Nephron (organoid): ENCODE measurements at regions not wholly inside any gene's neighbourhood (a gene's known extent, or its start where the extent isn't known, plus 50 kb on each side); places are given as distances from the start of the nearest gene placed in this dataset.

Experiments
- H3K27ac Mint-ChIP-seq, 3 experiments: 2 replicates each; pipeline ENCODE4 v1.8.0; 2020; ENCODE audit warnings: mixed read lengths in 3 of 3, mild to moderate bottlenecking in 2 of 3, moderate library complexity in 1 of 3
- H3K27me3 Mint-ChIP-seq: 2 replicates; pipeline ENCODE4 v1.8.0; 2021; ENCODE audit warnings: low read depth, mild to moderate bottlenecking, moderate library complexity, mixed read lengths
- H3K36me3 Mint-ChIP-seq: 2 replicates; pipeline ENCODE4 v1.8.0; 2020; ENCODE audit warnings: low read depth, mixed read lengths
- H3K4me1 Mint-ChIP-seq: 2 replicates; pipeline ENCODE4 v1.8.0; 2020; ENCODE audit warnings: mixed read lengths
- H3K4me3 Mint-ChIP-seq, 3 experiments: 2 replicates each; pipeline ENCODE4 v1.8.0; 2020; ENCODE audit warnings: mild to moderate bottlenecking in 3 of 3, mixed read lengths in 3 of 3, moderate library complexity in 2 of 3
- H3K9me3 Mint-ChIP-seq: 2 replicates; pipeline ENCODE4 v1.8.0; 2020; ENCODE audit warnings: mixed read lengths
- TF ChIP-seq, protein P1 (sequence below), 3 experiments: fragments of 200-600 bp; sonication (generic); IDR thresholded peaks; one replicate each; pipeline ENCODE4 v1.5.0; 2021; ENCODE audit warnings: antibody characterized with exemption in 3 of 3; ENCODE audit not compliant: unreplicated experiment in 3 of 3

GRCh38 chr1:177748080-177748801 is 221.6 kb downstream of the SEC16B start:
- TF ChIP-seq, protein P1, sequence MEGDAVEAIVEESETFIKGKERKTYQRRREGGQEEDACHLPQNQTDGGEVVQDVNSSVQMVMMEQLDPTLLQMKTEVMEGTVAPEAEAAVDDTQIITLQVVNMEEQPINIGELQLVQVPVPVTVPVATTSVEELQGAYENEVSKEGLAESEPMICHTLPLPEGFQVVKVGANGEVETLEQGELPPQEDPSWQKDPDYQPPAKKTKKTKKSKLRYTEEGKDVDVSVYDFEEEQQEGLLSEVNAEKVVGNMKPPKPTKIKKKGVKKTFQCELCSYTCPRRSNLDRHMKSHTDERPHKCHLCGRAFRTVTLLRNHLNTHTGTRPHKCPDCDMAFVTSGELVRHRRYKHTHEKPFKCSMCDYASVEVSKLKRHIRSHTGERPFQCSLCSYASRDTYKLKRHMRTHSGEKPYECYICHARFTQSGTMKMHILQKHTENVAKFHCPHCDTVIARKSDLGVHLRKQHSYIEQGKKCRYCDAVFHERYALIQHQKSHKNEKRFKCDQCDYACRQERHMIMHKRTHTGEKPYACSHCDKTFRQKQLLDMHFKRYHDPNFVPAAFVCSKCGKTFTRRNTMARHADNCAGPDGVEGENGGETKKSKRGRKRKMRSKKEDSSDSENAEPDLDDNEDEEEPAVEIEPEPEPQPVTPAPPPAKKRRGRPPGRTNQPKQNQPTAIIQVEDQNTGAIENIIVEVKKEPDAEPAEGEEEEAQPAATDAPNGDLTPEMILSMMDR (IDR thresholded peaks at IDR 0.05; ENCODE audit: unreplicated experiment in 3 of 3), result no peak
- no peak overlapping the region for H3K4me3 Mint-ChIP-seq
- peaks cover 4% of the 10 kb centered on the region for H3K27me3 Mint-ChIP-seq
- H3K4me1 Mint-ChIP-seq, result peaks cover 27% of the 10 kb centered on the region
- no peak overlapping the region for H3K27ac Mint-ChIP-seq
- no peaks in the 10 kb centered on the region for H3K36me3 Mint-ChIP-seq
- H3K9me3 Mint-ChIP-seq, result no peaks in the 10 kb centered on the region

GRCh38 chr1:177746155-177746554 is 223.7 kb downstream of the SEC16B start:
- Mint-ChIP-seq H3K4me3 (no peak overlapping the region), H3K27ac (no peak overlapping the region), H3K36me3 (no peaks in the 10 kb centered on the region), H3K4me1 (peaks cover 20% of the 10 kb centered on the region), H3K27me3 (peaks cover 4% of the 10 kb centered on the region), H3K9me3 (no peaks in the 10 kb centered on the region)
- TF ChIP-seq, protein P1 (IDR thresholded peaks at IDR 0.05; ENCODE audit: unreplicated experiment in 3 of 3), result no peak

- Mint-ChIP-seq H3K9me3 (no peaks in the 10 kb centered on the region), H3K36me3 (no peaks in the 10 kb centered on the region), H3K27ac (peak overlapping the region in 1 of 3 experiments; percentile 6), H3K4me1 (peaks cover 11% of the 10 kb centered on the region), H3K4me3 (peak overlapping the region in 1 of 3 experiments; percentile 9), H3K27me3 (no peaks in the 10 kb centered on the region)
- TF ChIP-seq, protein P1 (IDR thresholded peaks at IDR 0.05; ENCODE audit: unreplicated experiment in 3 of 3), result no peak
Measured at GRCh38 chr1:177744906-177745305, 225.0 kb downstream of the SEC16B start.

DNA sequence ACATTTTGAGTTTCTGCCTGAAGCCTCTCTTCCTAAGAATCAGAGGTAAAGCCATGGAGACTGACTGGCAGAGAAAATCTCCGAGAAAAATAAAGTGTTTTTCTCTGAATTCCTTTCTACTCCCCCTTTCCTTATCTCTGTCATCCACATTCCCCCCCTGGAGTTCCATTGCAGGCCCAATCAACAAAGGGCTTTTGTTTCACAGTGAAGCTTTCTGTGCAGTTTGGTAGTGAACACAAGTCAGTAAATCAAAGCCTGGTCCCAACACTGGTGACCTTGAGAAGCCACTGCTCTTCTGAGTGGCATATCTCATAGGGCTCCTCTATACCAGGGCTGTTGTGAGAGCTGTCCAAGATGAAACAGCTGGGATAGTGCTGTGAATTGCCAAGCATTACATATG is 228.4 kb downstream of the SEC16B start:
- Mint-ChIP-seq H3K4me1 (peaks cover 11% of the 10 kb centered on the region), H3K27ac (no peak overlapping the region), H3K9me3 (no peaks in the 10 kb centered on the region), H3K36me3 (no peaks in the 10 kb centered on the region), H3K27me3 (no peaks in the 10 kb centered on the region), H3K4me3 (no peak overlapping the region)
- TF ChIP-seq, protein P1 (IDR thresholded peaks at IDR 0.05; ENCODE audit: unreplicated experiment in 3 of 3), result no peak

- Mint-ChIP-seq H3K36me3 (no peaks in the 10 kb centered on the region), H3K9me3 (no peaks in the 10 kb centered on the region), H3K27ac (no peak overlapping the region)
Measured at GRCh38 chr1:177739780-177740179, 230.1 kb downstream of the SEC16B start.

More at GRCh38 chr1:177739780-177740179, 230.1 kb downstream of the SEC16B start:
- H3K4me3 Mint-ChIP-seq, result no peak overlapping the region
- peaks cover 3% of the 10 kb centered on the region for H3K4me1 Mint-ChIP-seq
- no peaks in the 10 kb centered on the region for H3K27me3 Mint-ChIP-seq
- TF ChIP-seq, protein P1 (IDR thresholded peaks at IDR 0.05; ENCODE audit: unreplicated experiment in 3 of 3), result no peak
